Left ventricle myocardium inferior (tissue), 1 donor: ENCODE measurements at regions not wholly inside any gene's neighbourhood (a gene's known extent, or its start where the extent isn't known, plus 50 kb on each side); places are given as distances from the start of the nearest gene placed in this dataset.
"Not testable (repeated sequence)": the region's sequence is repeated elsewhere in the genome, so short reads cannot be mapped to it uniquely, and the experiment has no call there.

Experiments used
- DNase-seq: peaks from one replicate; pipeline ENCODE4 v3.0.0-alpha.2; 2020
- H3K27ac ChIP-seq: fragments of 200-600 bp; replicated peaks from 2 replicates; pipeline ENCODE4 v1.8.0; 2021
- H3K27me3 ChIP-seq: fragments of 200-600 bp; 2 replicates; pipeline ENCODE4 v1.8.0; 2021; ENCODE audit warnings: low read depth
- H3K36me3 ChIP-seq: fragments of 200-600 bp; 2 replicates; pipeline ENCODE4 v1.8.0; 2021
- H3K4me1 ChIP-seq: fragments of 200-600 bp; 2 replicates; pipeline ENCODE4 v1.8.0; 2021
- H3K4me3 ChIP-seq: fragments of 200-600 bp; 2 replicates; pipeline ENCODE4 v1.8.0; 2021; ENCODE audit warnings: mild to moderate bottlenecking, moderate library complexity
- H3K9me3 ChIP-seq: fragments of 200-600 bp; replicated peaks from 2 replicates; pipeline ENCODE4 v1.8.0; 2021
- intact Hi-C: fragments of 100-400 bp; cut with micrococcal nuclease; formaldehyde crosslinking; loops from one replicate; pipeline ENCODE4 v1.11.0; 2022
- TF ChIP-seq, protein P1 (sequence below): fragments of 200-600 bp; IDR thresholded peaks from 2 replicates; pipeline ENCODE4 v1.8.0; 2021; ENCODE audit warnings: antibody characterized with exemption, mild to moderate bottlenecking, borderline replicate concordance
- donor health status: DM: no; HTN: yes; CAD: no; lungs with severe emphysema.

GRCh38 chr1:236343246-236343870 lies 50.7 kb upstream of the EDARADD start:
- peaks cover 14% of the 10 kb centered on the region for H3K4me1 ChIP-seq
- H3K27ac ChIP-seq, result peak overlapping the region; percentile 74
- H3K9me3 ChIP-seq, result no peaks in the 10 kb centered on the region
- DNase-seq, result no peak
- TF ChIP-seq, protein P1, sequence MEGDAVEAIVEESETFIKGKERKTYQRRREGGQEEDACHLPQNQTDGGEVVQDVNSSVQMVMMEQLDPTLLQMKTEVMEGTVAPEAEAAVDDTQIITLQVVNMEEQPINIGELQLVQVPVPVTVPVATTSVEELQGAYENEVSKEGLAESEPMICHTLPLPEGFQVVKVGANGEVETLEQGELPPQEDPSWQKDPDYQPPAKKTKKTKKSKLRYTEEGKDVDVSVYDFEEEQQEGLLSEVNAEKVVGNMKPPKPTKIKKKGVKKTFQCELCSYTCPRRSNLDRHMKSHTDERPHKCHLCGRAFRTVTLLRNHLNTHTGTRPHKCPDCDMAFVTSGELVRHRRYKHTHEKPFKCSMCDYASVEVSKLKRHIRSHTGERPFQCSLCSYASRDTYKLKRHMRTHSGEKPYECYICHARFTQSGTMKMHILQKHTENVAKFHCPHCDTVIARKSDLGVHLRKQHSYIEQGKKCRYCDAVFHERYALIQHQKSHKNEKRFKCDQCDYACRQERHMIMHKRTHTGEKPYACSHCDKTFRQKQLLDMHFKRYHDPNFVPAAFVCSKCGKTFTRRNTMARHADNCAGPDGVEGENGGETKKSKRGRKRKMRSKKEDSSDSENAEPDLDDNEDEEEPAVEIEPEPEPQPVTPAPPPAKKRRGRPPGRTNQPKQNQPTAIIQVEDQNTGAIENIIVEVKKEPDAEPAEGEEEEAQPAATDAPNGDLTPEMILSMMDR, result no peak
- H3K27me3 ChIP-seq, result no peaks in the 10 kb centered on the region
- H3K4me3 ChIP-seq, result no peak overlapping the region
- H3K36me3 ChIP-seq, result no peaks in the 10 kb centered on the region
- intact Hi-C loops, result no loop called here

GRCh38 chr1:236342403-236343245 lies 51.5 kb upstream of the EDARADD start:
- DNase-seq, result no peak
- TF ChIP-seq, protein P1, result no peak
- H3K4me3 ChIP-seq, result no peak overlapping the region
- no peaks in the 10 kb centered on the region for H3K9me3 ChIP-seq
- intact Hi-C loops, result no loop called here
- H3K27ac ChIP-seq, result peak overlapping the region; percentile 74
- H3K36me3 ChIP-seq, result no peaks in the 10 kb centered on the region
- no peaks in the 10 kb centered on the region for H3K27me3 ChIP-seq
- H3K4me1 ChIP-seq, result peaks cover 14% of the 10 kb centered on the region

GRCh38 chr1:236341298-236341697 lies 52.8 kb upstream of the EDARADD start:
- H3K27ac ChIP-seq, result no peak overlapping the region
- no peak overlapping the region for H3K4me3 ChIP-seq
- TF ChIP-seq, protein P1, result no peak
- H3K4me1 ChIP-seq, result peaks cover 14% of the 10 kb centered on the region
- no peak for DNase-seq
- intact Hi-C loops, result no loop called here
- H3K27me3 ChIP-seq, result no peaks in the 10 kb centered on the region
- H3K36me3 ChIP-seq, result no peaks in the 10 kb centered on the region
- H3K9me3 ChIP-seq, result no peaks in the 10 kb centered on the region

DNA sequence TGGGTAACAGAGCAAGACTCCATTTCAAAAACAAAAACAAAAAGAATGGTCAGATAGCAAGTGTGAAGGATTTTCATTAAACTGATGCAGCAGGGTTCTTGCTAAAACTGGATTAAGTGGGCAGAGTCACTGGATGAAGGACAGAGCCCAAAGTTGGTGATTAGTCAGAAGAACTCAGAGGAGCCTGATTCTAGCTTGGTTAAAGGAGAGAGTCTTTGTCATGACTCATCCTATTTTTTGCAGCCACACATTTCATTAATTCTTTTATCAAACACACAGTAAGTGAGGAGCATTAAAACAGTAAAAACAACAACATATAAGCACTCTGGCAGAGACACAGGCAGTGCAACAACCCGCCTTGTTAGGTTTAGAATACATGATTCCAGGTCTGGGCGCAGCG lies 56.0 kb upstream of the EDARADD start:
- Histone ChIP-seq H3K27me3 (no peaks in the 10 kb centered on the region), H3K36me3 (no peaks in the 10 kb centered on the region), H3K4me1 (peaks cover 6% of the 10 kb centered on the region), H3K9me3 (no peaks in the 10 kb centered on the region), H3K27ac (no peak overlapping the region), H3K4me3 (no peak overlapping the region)
- DNase-seq, result no peak
- intact Hi-C loops, result no loop called here
- TF ChIP-seq, protein P1, result no peak

DNA sequence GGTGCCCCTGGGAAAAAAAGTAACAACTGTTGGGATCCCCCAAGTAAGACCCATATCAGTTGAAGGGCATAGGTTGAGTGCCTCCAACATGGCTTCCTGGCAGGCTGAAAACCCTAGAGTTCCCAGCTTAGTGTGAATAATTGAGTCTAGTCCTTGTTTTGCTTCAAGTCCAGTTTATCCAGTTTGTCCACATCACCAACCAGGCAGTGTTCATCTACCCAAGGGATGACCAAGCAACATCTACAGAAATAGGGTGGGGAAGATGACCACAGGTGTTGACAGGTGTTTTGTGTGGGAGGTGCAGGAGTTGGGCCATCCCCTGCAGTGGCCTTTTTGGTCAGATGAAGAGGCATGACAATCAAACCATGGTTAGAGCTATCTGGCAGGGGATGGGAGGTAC lies 54.3 kb upstream of the ERO1B start:
- intact Hi-C loops, result no loop called here
- Histone ChIP-seq H3K4me3 (no peak overlapping the region), H3K9me3 (no peaks in the 10 kb centered on the region), H3K27me3 (no peaks in the 10 kb centered on the region), H3K36me3 (no peaks in the 10 kb centered on the region), H3K4me1 (no peaks in the 10 kb centered on the region), H3K27ac (no peak overlapping the region)
- no peak for DNase-seq
- TF ChIP-seq, protein P1, result no peak

GRCh38 chr1:236335633-236336032 lies 53.9 kb upstream of the ERO1B start:
- intact Hi-C loops, H3K4me1 ChIP-seq, DNase-seq, H3K27me3 ChIP-seq, H3K36me3 ChIP-seq, H3K4me3 ChIP-seq, H3K9me3 ChIP-seq, H3K27ac ChIP-seq: not testable (repeated sequence)
